Sigmoid colon (tissue), 4 donors: ENCODE measurements at regions not wholly inside any gene's neighbourhood (a gene's known extent, or its start where the extent isn't known, plus 50 kb on each side); places are given as distances from the start of the nearest gene placed in this dataset.

Experiments
- CTCF ChIP-seq, 4 experiments: fragments of 450-650 bp in 3 of 4; fragments of 200-600 bp in 1 of 4; IDR thresholded peaks; one replicate each; pipeline ENCODE4 v1.5.1; 2016 to 2019; ENCODE audit warnings: antibody characterized with exemption in 4 of 4, mild to moderate bottlenecking in 3 of 4, moderate library complexity in 2 of 4
- EP300 ChIP-seq, 4 donors: sonication (generic); formaldehyde crosslinking; IDR thresholded peaks; one replicate each; pipeline ENCODE4 v1.6.1; 2017; ENCODE audit warnings: antibody characterized with exemption in 4 of 4
- POLR2A ChIP-seq, 2 donors: fragments of 450-650 bp; IDR thresholded peaks; one replicate each; pipeline ENCODE4 v1.6.1; 2016; ENCODE audit warnings: antibody characterized with exemption in 2 of 2, mild to moderate bottlenecking in 2 of 2, moderate library complexity in 2 of 2

- TF ChIP-seq POLR2A (IDR thresholded peaks at IDR 0.05): no peak
- TF ChIP-seq CTCF (IDR thresholded peaks at IDR 0.05): no peak
- TF ChIP-seq EP300 (IDR thresholded peaks at IDR 0.05): no peak
These were observed 1522.3 kb upstream of the TPTE start for GRCh38 chr21:8998946-8999681.
